Heart left ventricle (tissue), 13 donors: ENCODE measurements at regions not wholly inside any gene's neighbourhood (a gene's known extent, or its start where the extent isn't known, plus 50 kb on each side); places are given as distances from the start of the nearest gene placed in this dataset.

ENCODE experiments used
- CTCF ChIP-seq, 12 donors: fragments of 200-600 bp; sonication (generic) in 4 of 12; IDR thresholded peaks; one replicate each; pipeline versions ENCODE4 v1.5.0 to v1.8.0; 2018 to 2022; ENCODE audit warnings: antibody characterized with exemption in 12 of 12, mild to moderate bottlenecking in 5 of 12
- POLR2A ChIP-seq, 2 donors: fragments of 450-650 bp; IDR thresholded peaks; one replicate each; pipeline ENCODE4 v1.6.1; 2017; ENCODE audit warnings: antibody characterized with exemption in 2 of 2, mild to moderate bottlenecking in 2 of 2, moderate library complexity in 2 of 2
- donor health status: ischemic (EF 13 %, LVEDD 7.1; RV severe dilation, severe dysfunction).
- donor health status: DM: no; HTN: yes; CAD: no.
- donor health status: DM: no; HTN: no; CAD: no.
- donor health status: ischemic (EF 25% LVEDD 6.9; RV normal size, moderate dysfunction).
- donor health status: ischemic (EF 25% LVEDD 5.7; RV mildly dilated, moderate dysfunction).
- donor health status: ischemic (EF 35%, LVEDD 5.7; RV mildly dilated, moderate dysfunction).
- donor health status: nonischemic (EF 11% LVEDD 7.7; RV severe dilation, severe dysfunction).
- donor health status: DM: yes; HTN: yes; CAD: no.
- donor health status: PGD.
- donor health status: ischemic (EF 29% LVEDD 5.4; RV normal size, mild dysfunction).
- donor health status: nonischemic (EF 23%, LVEDD 6.1; RV moderate dilation, normal function).

- TF ChIP-seq POLR2A (IDR thresholded peaks at IDR 0.05) (no peak), CTCF (IDR thresholded peaks at IDR 0.05) (no peak)
Observed at GRCh38 chr7:17586711-17587110, 288.3 kb downstream of the AHR start.
